Lower lobe of right lung (tissue), 2 donors: ENCODE measurements at regions not wholly inside any gene's neighbourhood (a gene's known extent, or its start where the extent isn't known, plus 50 kb on each side); places are given as distances from the start of the nearest gene placed in this dataset.
"Not testable (repeated sequence)": the region's sequence is repeated elsewhere in the genome, so short reads cannot be mapped to it uniquely, and the experiment has no call there.

ENCODE experiments used
- ATAC-seq, 2 donors: fragments of 200-7000 bp; cut with Tn5 transposase; one replicate each; pipeline ENCODE4 v1.9.1; 2020 to 2022; ENCODE audit warnings: mild to moderate bottlenecking in 2 of 2, moderate library complexity in 2 of 2
- DNase-seq: peaks from one replicate; pipeline ENCODE4 v3.0.0-alpha.2; 2020
- H3K27ac ChIP-seq: fragments of 200-600 bp; one replicate; pipeline ENCODE4 v1.8.0; 2022
- H3K27me3 ChIP-seq: fragments of 200-600 bp; one replicate; pipeline ENCODE4 v1.8.0; 2022; ENCODE audit warnings: low read depth
- H3K36me3 ChIP-seq: fragments of 200-600 bp; one replicate; pipeline ENCODE4 v1.8.0; 2022; ENCODE audit warnings: mild to moderate bottlenecking
- H3K4me1 ChIP-seq: fragments of 200-600 bp; one replicate; pipeline ENCODE4 v1.8.0; 2022
- H3K4me3 ChIP-seq: fragments of 200-600 bp; one replicate; pipeline ENCODE4 v1.8.0; 2022; ENCODE audit warnings: mild to moderate bottlenecking
- H3K9me3 ChIP-seq: fragments of 200-600 bp; one replicate; pipeline ENCODE4 v1.8.0; 2022
- intact Hi-C: fragments of 100-400 bp; cut with DNase I; formaldehyde crosslinking; loops from one replicate; pipeline ENCODE4 v1.11.0; 2022
- TF ChIP-seq, protein P1 (sequence below): fragments of 200-600 bp; IDR thresholded peaks from one replicate; pipeline ENCODE4 v1.8.0; 2022; ENCODE audit warnings: antibody characterized with exemption, mild to moderate bottlenecking
- donor health status: DM: no; HTN: yes; CAD: no; lungs with severe emphysema.

DNA sequence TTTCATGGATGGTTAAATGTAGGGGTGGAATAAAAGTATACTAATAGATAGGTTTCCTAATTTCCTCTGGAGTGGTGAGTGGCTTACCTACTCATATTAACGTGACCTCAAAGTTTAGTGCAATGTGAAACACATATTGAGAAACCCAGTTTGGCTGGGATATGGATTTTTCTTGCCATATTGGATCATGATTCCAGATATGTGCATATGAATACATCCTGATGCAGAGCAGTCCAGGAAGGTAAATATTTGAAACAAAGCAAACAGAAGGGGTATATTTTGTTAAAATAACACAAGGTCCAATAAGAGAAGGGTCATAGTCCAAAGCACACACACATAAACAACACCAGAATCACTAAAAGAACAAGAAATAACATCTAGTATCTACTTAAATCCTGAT, 608.1 kb downstream of the PKHD1 start:
- H3K27me3 ChIP-seq = no peaks in the 10 kb centered on the region
- intact Hi-C loops = no loop called here
- no peak for DNase-seq
- TF ChIP-seq, protein P1, sequence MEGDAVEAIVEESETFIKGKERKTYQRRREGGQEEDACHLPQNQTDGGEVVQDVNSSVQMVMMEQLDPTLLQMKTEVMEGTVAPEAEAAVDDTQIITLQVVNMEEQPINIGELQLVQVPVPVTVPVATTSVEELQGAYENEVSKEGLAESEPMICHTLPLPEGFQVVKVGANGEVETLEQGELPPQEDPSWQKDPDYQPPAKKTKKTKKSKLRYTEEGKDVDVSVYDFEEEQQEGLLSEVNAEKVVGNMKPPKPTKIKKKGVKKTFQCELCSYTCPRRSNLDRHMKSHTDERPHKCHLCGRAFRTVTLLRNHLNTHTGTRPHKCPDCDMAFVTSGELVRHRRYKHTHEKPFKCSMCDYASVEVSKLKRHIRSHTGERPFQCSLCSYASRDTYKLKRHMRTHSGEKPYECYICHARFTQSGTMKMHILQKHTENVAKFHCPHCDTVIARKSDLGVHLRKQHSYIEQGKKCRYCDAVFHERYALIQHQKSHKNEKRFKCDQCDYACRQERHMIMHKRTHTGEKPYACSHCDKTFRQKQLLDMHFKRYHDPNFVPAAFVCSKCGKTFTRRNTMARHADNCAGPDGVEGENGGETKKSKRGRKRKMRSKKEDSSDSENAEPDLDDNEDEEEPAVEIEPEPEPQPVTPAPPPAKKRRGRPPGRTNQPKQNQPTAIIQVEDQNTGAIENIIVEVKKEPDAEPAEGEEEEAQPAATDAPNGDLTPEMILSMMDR = no peak
- no peaks in the 10 kb centered on the region for H3K9me3 ChIP-seq
- no peak overlapping the region for H3K27ac ChIP-seq
- H3K4me1 ChIP-seq = no peaks in the 10 kb centered on the region
- no peak for ATAC-seq
- no peak overlapping the region for H3K4me3 ChIP-seq
- H3K36me3 ChIP-seq = no peaks in the 10 kb centered on the region

DNA sequence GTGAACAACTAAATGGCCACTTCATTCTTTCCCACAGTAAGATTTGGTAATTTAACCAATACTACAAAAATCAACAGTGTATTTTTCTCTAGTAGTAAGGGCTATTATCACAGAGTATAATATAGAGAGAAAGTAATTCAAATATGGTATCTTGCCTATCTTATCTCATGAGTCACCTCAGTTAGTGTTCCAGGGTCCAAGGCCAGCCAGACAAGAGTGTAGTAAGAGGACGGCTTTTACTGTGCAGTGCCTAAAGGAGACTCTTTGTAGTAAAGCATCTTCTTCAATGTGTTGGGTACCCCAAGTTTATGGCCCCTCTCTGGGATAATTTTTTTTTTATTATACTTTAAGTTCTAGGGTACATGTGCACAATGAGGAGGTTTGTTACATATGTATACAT, 607.4 kb downstream of the PKHD1 start:
- TF ChIP-seq, protein P1 = no peak
- no peak for ATAC-seq
- Histone ChIP-seq H3K9me3 (no peaks in the 10 kb centered on the region), H3K27me3 (no peaks in the 10 kb centered on the region), H3K36me3 (no peaks in the 10 kb centered on the region), H3K4me3 (no peak overlapping the region), H3K27ac (no peak overlapping the region), H3K4me1 (no peaks in the 10 kb centered on the region)
- intact Hi-C loops = no loop called here
- no peak for DNase-seq

DNA sequence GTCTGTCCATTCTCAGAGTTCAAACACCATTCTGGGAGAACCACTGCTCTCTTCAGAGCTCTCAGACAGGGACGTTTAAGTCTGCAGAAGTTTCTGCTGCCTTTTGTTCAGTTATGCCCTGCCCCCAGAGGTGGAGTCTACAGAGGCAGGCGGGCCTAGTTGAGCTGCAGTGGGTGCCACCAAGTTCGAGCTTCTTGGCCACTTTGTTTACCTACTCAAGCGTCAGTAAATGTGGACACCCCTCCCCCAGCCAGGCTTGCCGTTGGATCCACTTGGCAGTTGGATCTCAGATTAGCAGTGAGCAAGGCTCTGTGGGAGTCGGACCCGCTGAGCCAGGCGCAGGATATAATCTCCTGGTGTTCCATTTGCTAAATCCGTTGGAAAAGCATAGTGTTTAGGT, 601.5 kb downstream of the PKHD1 start:
- intact Hi-C loops, H3K36me3 ChIP-seq, DNase-seq, H3K4me1 ChIP-seq, H3K9me3 ChIP-seq, ATAC-seq, H3K27ac ChIP-seq, H3K27me3 ChIP-seq, H3K4me3 ChIP-seq: not testable (repeated sequence)

DNA sequence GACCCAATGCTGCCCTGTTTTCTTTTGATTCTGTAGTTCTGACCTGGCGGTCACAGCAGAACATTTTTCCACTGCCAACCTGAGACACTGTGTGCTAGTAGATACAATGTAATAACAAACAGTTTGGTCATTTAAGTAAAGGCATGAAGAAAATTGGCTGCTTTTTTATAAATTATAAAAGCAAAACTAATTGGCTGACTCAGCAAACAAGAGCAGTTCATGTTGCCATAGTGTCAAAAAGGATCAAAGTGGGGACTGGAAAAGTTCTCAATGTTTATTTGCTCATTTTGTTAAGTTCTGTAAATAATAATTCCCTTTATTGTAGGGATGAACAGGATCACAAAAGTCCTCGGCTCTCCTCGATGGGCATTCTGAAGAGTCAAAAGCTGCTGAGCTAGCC, 599.5 kb downstream of the PKHD1 start:
- no peaks in the 10 kb centered on the region for H3K36me3 ChIP-seq
- no peak for ATAC-seq
- H3K4me1 ChIP-seq = no peaks in the 10 kb centered on the region
- TF ChIP-seq, protein P1 = no peak
- H3K27me3 ChIP-seq = no peaks in the 10 kb centered on the region
- no peak overlapping the region for H3K4me3 ChIP-seq
- H3K9me3 ChIP-seq = no peaks in the 10 kb centered on the region
- DNase-seq = no peak
- intact Hi-C loops = no loop called here
- H3K27ac ChIP-seq = no peak overlapping the region

DNA sequence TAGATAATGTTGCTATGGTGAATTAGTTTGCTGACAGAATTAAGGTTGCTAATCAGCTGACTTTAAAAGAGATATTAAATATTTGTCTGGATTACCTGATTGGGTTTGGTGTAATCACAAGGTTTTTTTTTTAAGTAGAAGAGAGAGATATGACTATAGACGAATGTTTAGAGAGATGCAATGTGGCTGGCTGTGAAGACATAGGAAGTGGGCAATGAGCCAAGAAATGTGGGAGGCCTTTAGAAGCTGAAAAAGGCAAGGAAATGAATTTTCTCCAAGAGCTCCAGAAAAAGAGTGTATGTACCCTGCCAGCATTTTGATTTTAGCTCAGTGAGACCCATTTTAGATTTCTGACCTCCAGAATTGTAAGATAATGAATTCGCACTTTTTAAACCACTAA, 598.3 kb downstream of the PKHD1 start:
- no peak for DNase-seq
- no peaks in the 10 kb centered on the region for H3K27me3 ChIP-seq

DNA sequence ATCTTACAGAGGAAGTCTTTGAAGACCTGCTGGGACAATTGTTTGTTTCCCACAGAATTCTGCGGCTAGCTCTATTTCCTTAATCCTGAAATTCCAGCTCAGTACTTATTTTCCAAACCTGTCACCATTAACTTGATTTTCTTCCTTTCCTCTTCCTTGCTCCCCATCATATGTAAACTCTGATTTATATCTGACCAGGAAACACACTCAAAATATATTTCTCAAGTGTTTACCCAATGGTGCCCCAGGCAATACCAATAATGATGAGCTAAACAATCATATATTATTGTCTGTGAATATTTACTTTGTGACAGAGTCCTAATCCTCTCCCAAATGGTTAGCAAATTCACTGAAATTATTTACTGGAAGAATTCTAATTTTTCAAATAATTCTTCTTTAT, 597.3 kb downstream of the PKHD1 start:
- TF ChIP-seq, protein P1 = no peak
- intact Hi-C loops = no loop called here

More for the DNA sequence above, 598.3 kb downstream of the PKHD1 start:
- H3K4me1 ChIP-seq = no peaks in the 10 kb centered on the region
- H3K9me3 ChIP-seq = no peaks in the 10 kb centered on the region
- TF ChIP-seq, protein P1 = no peak
- H3K4me3 ChIP-seq = no peak overlapping the region
- H3K27ac ChIP-seq = no peak overlapping the region
- no peak for ATAC-seq
- intact Hi-C loops = no loop called here
- no peaks in the 10 kb centered on the region for H3K36me3 ChIP-seq

More for the DNA sequence above, 597.3 kb downstream of the PKHD1 start:
- Histone ChIP-seq H3K27ac (no peak overlapping the region), H3K27me3 (no peaks in the 10 kb centered on the region), H3K36me3 (no peaks in the 10 kb centered on the region), H3K4me3 (no peak overlapping the region), H3K4me1 (no peaks in the 10 kb centered on the region), H3K9me3 (no peaks in the 10 kb centered on the region)
- ATAC-seq (no peak), DNase-seq (no peak)
